ENCODE measurements at regions not wholly inside any gene's neighbourhood (a gene's known extent, or its start where the extent isn't known, plus 50 kb on each side); places are given as distances from the start of the nearest gene placed in this dataset.

- TF ChIP-seq CTCF (IDR thresholded peaks at IDR 0.05) (no peak), POLR2AphosphoS5 (IDR thresholded peaks at IDR 0.05) (no peak)
These were observed 87.0 kb upstream of the C1orf21 start for GRCh38 chr1:184299796-184300195.

Measured in suprapubic skin (tissue), 3 donors.